Neural cell (in vitro differentiated cells): ENCODE measurements at regions not wholly inside any gene's neighbourhood (a gene's known extent, or its start where the extent isn't known, plus 50 kb on each side); places are given as distances from the start of the nearest gene placed in this dataset.

ENCODE experiments used
- CTCF ChIP-seq: fragments of 450-650 bp; IDR thresholded peaks from 2 replicates; pipeline ENCODE4 v1.5.1; 2014; ENCODE audit warnings: antibody characterized with exemption, mild to moderate bottlenecking, moderate library complexity; ENCODE audit not compliant: poor library complexity, severe bottlenecking
- POLR2AphosphoS5 ChIP-seq: IDR thresholded peaks from 2 replicates; pipeline ENCODE4 v1.6.1; 2012

GRCh38 chr6:66048684-66049474 lies 341.9 kb upstream of the EYS start:
- TF ChIP-seq CTCF (no peak), POLR2AphosphoS5 (no peak)
